ENCODE measurements at regions not wholly inside any gene's neighbourhood (a gene's known extent, or its start where the extent isn't known, plus 50 kb on each side); places are given as distances from the start of the nearest gene placed in this dataset.
"Not testable (repeated sequence)": the region's sequence is repeated elsewhere in the genome, so short reads cannot be mapped to it uniquely, and the experiment has no call there.

- no peak for DNase-seq
These were observed 392.4 kb downstream of the ZNF516 start for GRCh38 chr18:76102626-76103025.

DNA sequence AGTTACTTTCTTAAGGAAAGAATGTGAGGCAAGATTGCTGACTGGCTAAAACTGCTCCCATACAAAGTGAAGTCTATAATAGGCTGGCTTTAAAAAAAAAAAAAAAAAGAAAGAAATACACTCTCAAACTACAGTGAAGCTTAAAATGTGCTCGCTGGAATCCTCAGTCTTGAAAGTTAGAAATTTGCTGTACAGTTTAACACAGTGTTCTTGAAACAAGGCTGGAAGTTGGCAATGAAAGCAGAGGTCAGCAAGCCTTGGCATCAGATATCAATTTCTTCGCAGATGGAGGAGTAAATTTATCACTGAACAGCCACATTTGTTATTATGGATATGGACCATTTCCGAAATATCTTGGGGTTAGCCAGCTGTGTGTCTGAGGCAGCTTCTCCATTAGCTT, 392.9 kb downstream of the ZNF516 start:
- no peak for DNase-seq

- DNase-seq: no peak
These were observed 395.0 kb downstream of the ZNF516 start for GRCh38 chr18:76099931-76100457.

GRCh38 chr18:76098674-76099411, 396.2 kb downstream of the ZNF516 start:
- no peak for DNase-seq

DNA sequence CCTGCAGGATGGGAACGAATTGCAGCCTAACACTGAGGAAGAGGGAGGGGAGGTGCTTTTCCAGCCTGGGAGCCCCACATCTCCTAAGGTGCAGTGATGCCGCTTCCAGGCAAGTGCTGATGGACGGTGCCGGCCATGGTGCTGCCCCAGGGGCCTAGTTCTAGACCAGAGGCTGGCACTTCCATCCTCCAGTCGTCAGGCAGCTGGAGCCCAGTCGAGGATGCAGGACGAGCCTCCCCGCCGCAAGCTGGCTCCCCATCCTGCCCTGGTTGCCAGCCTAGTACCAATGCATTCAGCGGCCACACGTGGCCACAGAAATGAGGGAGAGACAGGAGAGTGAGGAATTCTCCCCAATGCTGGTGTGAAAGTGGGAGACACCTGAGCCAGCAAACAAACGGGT, 413.5 kb downstream of the ZNF516 start:
- no peak for DNase-seq

DNA sequence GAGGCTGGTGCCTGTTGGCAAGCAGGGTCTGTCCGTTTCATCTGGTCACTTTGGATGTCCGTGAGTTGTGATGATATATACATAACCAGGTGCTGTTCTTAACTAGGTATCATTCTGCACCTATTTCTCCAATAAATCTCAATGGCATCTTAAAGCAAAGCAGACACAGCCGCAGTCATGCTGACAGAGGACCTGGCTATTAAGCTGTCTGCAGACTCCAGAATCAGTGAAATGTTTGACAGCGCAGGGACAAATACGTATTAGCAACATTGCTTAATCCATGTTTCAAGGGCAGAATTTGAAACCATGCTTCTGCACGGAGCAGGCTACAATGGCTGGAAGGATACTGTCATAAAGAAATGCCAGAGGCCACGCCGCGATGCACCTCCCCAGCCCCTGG, 414.6 kb downstream of the ZNF516 start:
- no peak for DNase-seq

GRCh38 chr18:76075777-76076176, 419.3 kb downstream of the ZNF516 start:
- DNase-seq: no peak

DNA sequence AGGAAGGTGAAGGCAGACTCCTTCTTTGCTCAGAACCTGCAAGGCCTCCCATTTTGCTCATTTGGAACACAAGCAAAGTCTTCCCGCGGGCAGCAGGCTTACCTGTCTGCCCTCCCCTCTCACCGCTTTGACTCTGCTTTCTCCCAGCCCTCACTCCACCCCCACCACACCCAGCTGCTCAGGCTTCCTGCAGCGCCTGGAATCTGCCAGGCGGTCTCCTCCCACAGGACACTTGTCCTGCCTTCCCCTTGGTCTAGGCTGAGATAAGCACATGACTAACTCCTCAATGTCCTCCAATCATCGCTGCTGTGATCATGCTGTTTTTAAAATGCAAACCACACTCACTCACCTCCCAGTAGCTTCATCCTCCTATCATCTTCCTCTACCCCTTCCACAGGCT, 430.0 kb downstream of the ZNF516 start:
- DNase-seq: no peak

- no peak for DNase-seq
These were observed 436.9 kb downstream of the ZNF516 start for GRCh38 chr18:76058146-76058545.

DNA sequence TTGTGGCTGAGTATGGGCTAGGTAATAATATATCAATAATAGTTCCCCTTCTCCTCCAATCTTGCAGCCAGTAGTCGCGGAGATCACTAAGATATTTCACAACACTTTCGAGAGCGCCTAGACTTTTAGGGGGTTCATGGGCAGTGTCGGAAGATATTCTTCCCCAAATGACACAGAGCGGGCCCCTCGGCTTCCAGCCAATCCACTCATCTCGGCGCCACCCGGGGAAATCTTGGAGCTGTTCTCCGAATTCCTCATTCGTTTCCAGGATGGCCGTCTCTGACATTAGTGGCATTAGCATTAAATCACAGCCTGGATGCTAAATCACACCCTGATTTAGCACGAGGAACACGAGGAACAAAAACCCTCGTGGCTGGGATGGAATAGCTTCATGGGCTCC, 437.7 kb downstream of the ZNF516 start:
- DNase-seq: no peak

DNA sequence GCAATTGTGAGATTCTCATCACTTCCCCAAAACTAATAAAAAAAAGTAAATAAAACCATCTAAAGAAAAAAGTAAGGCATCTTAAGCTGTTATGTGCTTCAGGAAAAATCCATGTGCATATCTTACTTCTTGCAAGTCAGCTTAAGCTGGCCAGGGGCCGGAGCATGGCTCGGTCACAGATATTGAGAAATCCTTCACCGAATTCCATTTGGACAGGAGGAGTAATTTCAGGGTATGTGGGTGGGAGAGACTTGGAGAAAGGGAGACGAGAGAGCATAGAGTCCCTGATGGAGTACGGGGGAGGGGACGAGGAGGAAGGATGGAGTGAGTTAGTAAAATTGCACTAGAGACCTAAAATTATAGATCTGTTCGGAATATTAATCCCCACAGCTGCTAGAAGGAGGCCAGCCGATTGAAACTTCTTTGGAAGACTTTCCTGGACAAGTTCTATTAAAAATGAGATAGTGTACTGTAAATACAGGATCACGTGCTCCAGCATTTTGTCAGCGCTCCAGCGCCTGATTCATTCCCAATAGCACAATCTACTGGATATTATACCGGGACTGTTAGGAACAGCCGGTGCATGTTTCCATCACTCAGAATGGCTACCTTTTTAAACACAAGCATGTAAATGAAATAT, 438.5 kb downstream of the ZNF516 start:
- DNase-seq: no peak

DNA sequence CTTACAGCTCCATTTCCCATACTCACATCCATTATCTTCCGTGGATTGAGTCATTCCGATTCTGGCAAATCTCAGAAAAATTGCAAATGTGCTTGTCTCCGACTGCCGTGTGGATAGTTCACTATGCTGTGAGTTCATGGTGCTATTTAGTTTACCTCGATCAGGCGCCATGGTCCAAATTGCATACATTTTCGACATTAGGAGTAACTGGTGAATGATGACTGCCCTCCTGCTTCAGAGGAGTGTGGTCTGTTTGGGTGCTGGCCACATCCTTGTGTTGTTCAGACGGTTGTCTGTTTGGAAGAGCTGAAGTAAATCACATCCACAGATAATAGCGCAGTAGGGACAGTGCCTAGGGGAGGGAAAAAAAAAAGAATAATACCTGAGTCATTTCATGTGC, 439.5 kb downstream of the ZNF516 start:
- DNase-seq: no peak

DNA sequence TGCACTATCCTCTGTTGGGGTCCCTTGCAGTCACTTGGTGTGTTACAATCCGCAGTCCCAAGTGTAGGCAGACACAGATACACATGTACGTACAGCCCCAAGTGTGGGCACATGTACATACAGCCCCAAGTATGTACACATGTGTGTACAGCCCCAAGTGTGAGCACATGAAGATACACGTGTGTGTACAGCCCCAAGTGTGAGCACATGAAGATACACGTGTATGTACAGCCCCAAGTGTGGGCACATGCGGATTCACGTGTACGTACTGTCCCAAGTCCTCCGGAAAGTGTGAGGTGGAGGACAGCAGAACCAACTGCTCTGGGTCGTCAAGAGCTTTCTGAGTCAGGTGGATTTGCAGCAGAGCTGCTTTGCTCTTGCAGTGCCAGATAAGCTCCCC, 440.0 kb downstream of the ZNF516 start:
- DNase-seq: no peak

DNA sequence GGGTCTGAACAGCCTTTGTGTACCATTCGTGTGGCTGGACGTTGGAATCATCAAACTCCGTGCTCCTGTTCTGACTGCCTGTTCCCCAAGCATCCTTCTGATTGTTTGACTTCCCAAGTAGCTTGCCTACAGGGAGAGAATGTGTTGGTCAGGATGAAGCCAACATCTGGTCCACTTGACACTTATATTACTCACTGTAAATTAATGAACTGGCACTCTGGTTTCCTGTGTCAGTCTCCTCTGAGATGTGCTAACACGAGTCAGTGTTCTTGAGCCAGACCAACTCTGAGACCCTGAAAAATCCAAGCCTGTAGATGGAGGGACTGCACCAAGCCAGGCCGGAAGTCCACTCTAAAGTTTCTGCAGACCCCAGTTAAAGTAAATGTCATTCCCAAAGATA, 440.9 kb downstream of the ZNF516 start:
- no peak for DNase-seq

GRCh38 chr18:76053551-76053950, 441.5 kb downstream of the ZNF516 start:
- DNase-seq: no peak

DNA sequence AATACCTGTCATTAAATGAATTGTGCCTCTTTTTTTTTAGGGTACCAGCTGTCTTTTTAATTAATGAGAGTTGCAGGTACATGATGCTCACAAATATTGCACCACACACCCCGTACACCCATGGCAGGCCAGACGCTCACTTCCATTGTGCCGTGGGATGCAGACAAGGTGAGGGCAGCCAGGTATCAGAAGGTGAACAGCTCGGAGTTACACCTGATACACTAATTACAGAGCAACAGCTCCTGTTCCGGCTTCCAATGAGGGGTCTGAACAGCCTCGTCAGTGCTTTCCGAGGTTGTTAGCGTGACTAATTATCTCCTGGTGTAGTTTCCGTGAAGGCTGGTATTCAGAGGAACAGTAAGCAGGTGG, 442.8 kb downstream of the ZNF516 start:
- DNase-seq: no peak

DNA sequence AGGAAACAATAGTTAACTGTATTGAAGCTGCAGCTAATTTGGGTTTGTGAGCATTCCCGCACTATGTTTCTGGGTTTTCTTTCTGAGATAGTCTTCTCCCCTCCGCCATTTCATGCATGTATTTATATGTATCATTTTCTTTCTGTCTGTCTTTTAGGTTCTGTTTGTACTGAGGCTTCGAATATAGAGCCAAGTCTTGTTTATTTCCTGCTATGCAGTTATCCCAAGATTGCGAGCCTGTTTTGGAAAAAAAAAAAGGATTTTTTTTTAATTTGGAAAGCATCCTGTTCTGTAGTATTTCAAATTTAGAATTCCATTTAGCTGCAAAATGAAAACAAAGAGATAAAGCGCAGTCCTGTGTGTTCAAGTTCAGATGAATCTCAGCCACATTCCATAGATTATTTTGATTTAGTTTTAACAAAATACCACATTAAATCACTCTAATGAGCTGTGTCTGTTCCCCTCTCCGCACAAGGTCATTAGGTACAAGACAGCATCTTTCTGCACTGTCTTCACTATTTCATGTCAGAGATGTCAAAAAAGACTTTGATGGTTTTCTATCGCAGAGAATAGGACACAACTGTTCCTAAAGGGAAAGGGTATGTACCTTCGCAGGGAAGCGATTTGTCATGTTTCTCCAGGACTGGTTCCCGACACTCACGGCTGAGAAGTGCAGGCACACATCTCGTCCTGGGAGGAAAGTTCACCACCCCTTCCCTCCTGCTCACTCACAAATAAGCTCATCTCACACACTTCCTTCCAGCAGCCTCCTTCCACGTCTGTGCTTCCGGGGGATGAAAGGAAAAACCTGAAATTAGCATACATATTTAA, 443.4 kb downstream of the ZNF516 start:
- DNase-seq: no peak

DNA sequence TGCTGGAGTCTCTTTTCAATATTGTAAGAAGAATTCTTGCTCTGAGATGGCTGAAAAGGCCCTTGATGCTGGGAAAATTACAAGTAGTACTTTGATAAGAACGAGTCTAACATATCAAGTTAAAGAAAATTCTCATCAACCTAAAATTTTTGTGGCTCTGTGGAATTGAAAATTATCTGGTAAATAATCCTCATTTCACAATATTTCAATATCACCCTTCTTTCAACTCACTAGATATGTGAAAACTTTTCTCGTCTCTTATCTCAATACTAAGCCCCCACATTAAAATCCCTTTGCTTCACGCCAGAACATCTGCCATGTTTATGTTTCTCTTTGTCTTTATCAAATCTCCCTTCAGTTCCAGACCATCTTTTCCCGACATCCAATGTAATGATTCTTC, 448.8 kb downstream of the ZNF516 start:
- DNase-seq: no peak

GRCh38 chr18:76042511-76042910, 452.5 kb downstream of the ZNF516 start:
- DNase-seq: no peak

- no peak for DNase-seq
These were observed 476.8 kb downstream of the ZNF516 start for GRCh38 chr18:76018210-76018609.

GRCh38 chr18:76013057-76013456, 482.0 kb downstream of the ZNF516 start:
- no peak for DNase-seq

GRCh38 chr18:76005632-76006208, 489.3 kb downstream of the ZNF516 start:
- no peak for DNase-seq

- not testable (repeated sequence) for DNase-seq
These were observed 507.1 kb downstream of the ZNF516 start for GRCh38 chr18:75987913-75988312.

All from stimulated activated CD4-positive, alpha-beta T cell treated with anti-CD3 and anti-CD28 coated beads, Interleukin-4, amount 100 ng/mL, for 1 hour (primary cell).